H9 (cell line): ENCODE measurements at regions not wholly inside any gene's neighbourhood (a gene's known extent, or its start where the extent isn't known, plus 50 kb on each side); places are given as distances from the start of the nearest gene placed in this dataset.

Experiments
- DNase-seq: peaks from one replicate; pipeline ENCODE4 v3.0.0-alpha.2; 2017
- H2AFZ ChIP-seq: one replicate; pipeline ENCODE4 v1.6.1; 2013; ENCODE audit warnings: mild to moderate bottlenecking, low read length, control low read depth, moderate library complexity
- H2AK5ac ChIP-seq: 2 replicates; pipeline ENCODE4 v1.6.1; 2013; ENCODE audit warnings: low read length, control low read depth, mixed read lengths; ENCODE audit not compliant: insufficient read length
- H2BK120ac ChIP-seq: one replicate; pipeline ENCODE4 v1.6.1; 2013; ENCODE audit warnings: low read depth, mild to moderate bottlenecking, low read length, control low read depth, inconsistent platforms; ENCODE audit not compliant: poor library complexity, severe bottlenecking
- H2BK12ac ChIP-seq: 2 replicates; pipeline ENCODE4 v1.6.1; 2013; ENCODE audit warnings: low read length, control low read depth, mixed read lengths, low read depth; ENCODE audit not compliant: insufficient read length
- H2BK15ac ChIP-seq: 2 replicates; pipeline ENCODE4 v1.6.1; 2013; ENCODE audit warnings: low read depth, low read length, control low read depth
- H2BK20ac ChIP-seq: one replicate; pipeline ENCODE4 v1.6.1; 2013; ENCODE audit warnings: low read depth, mild to moderate bottlenecking, low read length, control low read depth, inconsistent platforms; ENCODE audit not compliant: poor library complexity, severe bottlenecking
- H2BK5ac ChIP-seq: 2 replicates; pipeline ENCODE4 v1.6.1; 2013; ENCODE audit warnings: low read length, control low read depth, mixed read lengths; ENCODE audit not compliant: insufficient read length
- H3K14ac ChIP-seq: 2 replicates; pipeline ENCODE4 v1.6.1; 2013; ENCODE audit warnings: low read length, control low read depth; ENCODE audit not compliant: insufficient read depth
- H3K18ac ChIP-seq: 2 replicates; pipeline ENCODE4 v1.6.1; 2013; ENCODE audit warnings: low read depth, mild to moderate bottlenecking, mixed read lengths, low read length, control low read depth; ENCODE audit not compliant: insufficient read length
- H3K23ac ChIP-seq: 2 replicates; pipeline ENCODE4 v1.6.1; 2013; ENCODE audit warnings: low read length, control low read depth, mixed read lengths, low read depth; ENCODE audit not compliant: insufficient read length
- H3K23me2 ChIP-seq: 2 replicates; pipeline ENCODE4 v1.6.1; 2013; ENCODE audit warnings: low read depth, mild to moderate bottlenecking, mixed read lengths, low read length, control low read depth; ENCODE audit not compliant: insufficient read length, poor library complexity, severe bottlenecking
- H3K27ac ChIP-seq: 2 replicates; pipeline ENCODE4 v1.5.1; 2013; ENCODE audit warnings: low read length, control low read depth, mixed read lengths, low read depth; ENCODE audit not compliant: insufficient read length
- H3K27me3 ChIP-seq: 2 replicates; pipeline ENCODE4 v1.6.1; 2013; ENCODE audit warnings: low read length, control low read depth, inconsistent platforms; ENCODE audit not compliant: insufficient read depth
- H3K4ac ChIP-seq: 2 replicates; pipeline ENCODE4 v1.6.1; 2013; ENCODE audit warnings: low read depth, mild to moderate bottlenecking, control low read depth, inconsistent platforms, low read length, moderate library complexity
- H3K4me1 ChIP-seq: 2 replicates; pipeline ENCODE4 v1.6.1; 2013; ENCODE audit warnings: low read length, control low read depth, inconsistent platforms; ENCODE audit not compliant: insufficient read depth
- H3K4me2 ChIP-seq: 2 replicates; pipeline ENCODE4 v1.6.1; 2013; ENCODE audit warnings: low read length, control low read depth, mixed read lengths; ENCODE audit not compliant: insufficient read length, insufficient read depth
- H3K56ac ChIP-seq: 2 replicates; pipeline ENCODE4 v1.6.1; 2013; ENCODE audit warnings: low read depth, mild to moderate bottlenecking, mixed read lengths, low read length, control low read depth; ENCODE audit not compliant: insufficient read length
- H3K79me1 ChIP-seq: 2 replicates; pipeline ENCODE4 v1.6.1; 2013; ENCODE audit warnings: low read depth, mild to moderate bottlenecking, moderate library complexity, low read length, control low read depth, inconsistent platforms; ENCODE audit not compliant: insufficient read depth, poor library complexity, severe bottlenecking
- H3K79me2 ChIP-seq: 2 replicates; pipeline ENCODE4 v1.6.1; 2013; ENCODE audit warnings: low read length, control low read depth, inconsistent platforms; ENCODE audit not compliant: insufficient read depth
- H3K9ac ChIP-seq: 2 replicates; pipeline ENCODE4 v1.6.1; 2013; ENCODE audit warnings: low read length, control low read depth, mixed read lengths; ENCODE audit not compliant: insufficient read length; ENCODE audit errors: extremely low read depth
- H3K9me3 ChIP-seq: one replicate; pipeline ENCODE4 v1.6.1; 2013; ENCODE audit warnings: low read depth, low read length, inconsistent platforms; ENCODE audit not compliant: control insufficient read depth
- H3T11ph ChIP-seq: one replicate; pipeline ENCODE4 v1.6.1; 2013; ENCODE audit warnings: mild to moderate bottlenecking, low read length, control low read depth, inconsistent platforms
- H4K20me1 ChIP-seq: one replicate; pipeline ENCODE4 v1.6.1; 2013; ENCODE audit not compliant: control insufficient read depth, insufficient read length, insufficient read depth
- H4K5ac ChIP-seq: 2 replicates; pipeline ENCODE4 v1.6.1; 2013; ENCODE audit warnings: low read depth, mild to moderate bottlenecking, mixed read lengths, low read length, control low read depth; ENCODE audit not compliant: insufficient read length
- H4K8ac ChIP-seq: replicated peaks from 2 replicates; pipeline ENCODE4 v1.6.1; 2013; ENCODE audit warnings: low read length, control low read depth, mixed read lengths, low read depth; ENCODE audit not compliant: insufficient read length
- H4K91ac ChIP-seq: 2 replicates; pipeline ENCODE4 v1.6.1; 2013; ENCODE audit warnings: low read depth, mild to moderate bottlenecking, moderate library complexity, mixed read lengths, low read length, control low read depth; ENCODE audit not compliant: insufficient read length
- H3K27ac Mint-ChIP-seq, 3 experiments: 2 replicates in 2 of 3; 3 replicates in 1 of 3; pipeline ENCODE4 v1.8.0; 2020 to 2021; ENCODE audit warnings: mixed read lengths in 3 of 3, mild to moderate bottlenecking in 1 of 3, moderate library complexity in 1 of 3
- H3K27me3 Mint-ChIP-seq: 2 replicates; pipeline ENCODE4 v1.8.0; 2021; ENCODE audit warnings: low read depth, mild to moderate bottlenecking, moderate library complexity, mixed read lengths
- H3K36me3 Mint-ChIP-seq, 3 experiments: 2 replicates in 2 of 3; 3 replicates in 1 of 3; pipeline ENCODE4 v1.8.0; 2020 to 2021; ENCODE audit warnings: low read depth in 3 of 3, mixed read lengths in 3 of 3; ENCODE audit not compliant: insufficient read depth in 1 of 3
- H3K4me1 Mint-ChIP-seq, 2 experiments: 2 replicates each; pipeline ENCODE4 v1.8.0; 2020; ENCODE audit warnings: mixed read lengths in 2 of 2
- H3K4me3 Mint-ChIP-seq, 2 experiments: 2 replicates in 1 of 2; 3 replicates in 1 of 2; pipeline ENCODE4 v1.8.0; 2020 to 2021; ENCODE audit warnings: mild to moderate bottlenecking in 2 of 2, mixed read lengths in 2 of 2, moderate library complexity in 1 of 2
- H3K9me3 Mint-ChIP-seq, 2 experiments: 2 replicates in 1 of 2; 3 replicates in 1 of 2; pipeline ENCODE4 v1.8.0; 2020; ENCODE audit warnings: mild to moderate bottlenecking in 2 of 2, mixed read lengths in 2 of 2, moderate library complexity in 1 of 2
- CTCF ChIP-seq: fragments of 200-600 bp; sonication (generic); conservative IDR thresholded peaks from 3 replicates; pipeline ENCODE4 v1.8.0; 2021; ENCODE audit warnings: antibody characterized with exemption, mild to moderate bottlenecking
- WGBS: extraction: QIAGEN DNeasy Blood & Tissue Kit; methylation state at CpG from one replicate; pipeline ENCODE4 v1.1.7; 2013; ENCODE audit warnings: missing lambda C conversion rate, low lambda C conversion rate, mixed read lengths; ENCODE audit not compliant: insufficient read length; ENCODE audit errors: extremely low coverage; 5-methylcytosine and 5-hydroxymethylcytosine counted together

DNA sequence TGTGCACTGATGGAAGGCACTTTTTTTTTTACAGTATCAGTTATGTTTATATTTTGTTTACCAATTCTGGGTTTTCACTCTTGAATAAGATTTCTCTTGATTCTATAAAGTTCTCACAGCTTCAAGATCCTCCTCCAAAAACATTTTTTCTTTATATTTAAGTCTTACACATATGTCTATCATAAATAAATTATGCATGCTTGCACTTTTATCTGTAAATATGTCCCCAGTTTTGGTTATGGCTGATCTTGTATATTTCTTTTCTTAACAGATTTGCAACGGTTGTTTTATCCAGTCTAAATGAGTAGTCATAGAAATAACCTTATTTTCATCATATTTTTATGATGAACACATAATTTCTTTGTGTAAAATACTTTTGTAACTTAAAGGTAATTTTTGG is 1456.5 kb downstream of the MRPL39 start:
- H2BK120ac ChIP-seq, result no peak overlapping the region
- H2BK5ac ChIP-seq, result no peak overlapping the region
- no peak overlapping the region for H3K4ac ChIP-seq
- no peak overlapping the region for H4K8ac ChIP-seq
- no peaks in the 10 kb centered on the region for H3K9me3 ChIP-seq
- no peak overlapping the region for H2AK5ac ChIP-seq
- Mint-ChIP-seq H3K4me1 (no peaks in the 10 kb centered on the region), H3K36me3 (peaks cover 0 to 8% (median 0%) of the 10 kb centered on the region in 3 experiments; a peak in 2 of 7 replicates), H3K4me3 (no peak overlapping the region), H3K27me3 (no peaks in the 10 kb centered on the region), H3K27ac (no peak overlapping the region), H3K9me3 (peaks cover 25 to 30% of the 10 kb centered on the region in 2 experiments)
- no peaks in the 10 kb centered on the region for H3K23me2 ChIP-seq
- H3K9ac ChIP-seq, result no peak overlapping the region
- no peak overlapping the region for H3K27ac ChIP-seq
- no peak overlapping the region for H3K56ac ChIP-seq
- no peak for DNase-seq
- H3K4me1 ChIP-seq, result no peaks in the 10 kb centered on the region
- no peak overlapping the region for H2BK20ac ChIP-seq
- no peak overlapping the region for H2BK15ac ChIP-seq
- H3K4me2 ChIP-seq, result no peak overlapping the region
- no peaks in the 10 kb centered on the region for H3K79me1 ChIP-seq
- no peaks in the 10 kb centered on the region for H3K27me3 ChIP-seq
- H3K14ac ChIP-seq, result no peak overlapping the region
- WGBS, result no CpG with 5 or more reads among the region's 1 CpG
- no peak overlapping the region for H4K91ac ChIP-seq
- no peak for TF ChIP-seq CTCF
- H3K79me2 ChIP-seq, result no peaks in the 10 kb centered on the region
- no peak overlapping the region for H3K23ac ChIP-seq
- H2AFZ ChIP-seq, result no peak overlapping the region
- no peak overlapping the region for H4K5ac ChIP-seq
- no peak overlapping the region for H3T11ph ChIP-seq
- no peak overlapping the region for H2BK12ac ChIP-seq
- no peaks in the 10 kb centered on the region for H4K20me1 ChIP-seq
- no peak overlapping the region for H3K18ac ChIP-seq
